Dendritic cell treated with granulocyte-macrophage colony-stimulating factor and Interleukin-4, amounts not matched to agents 40 ng/mL and 50 ng/mL, for 4 days (primary cell): ENCODE measurements at regions not wholly inside any gene's neighbourhood (a gene's known extent, or its start where the extent isn't known, plus 50 kb on each side); places are given as distances from the start of the nearest gene placed in this dataset.

Experiments used
- H3K27ac Mint-ChIP-seq: one replicate; pipeline ENCODE4 v1.8.0; 2022; ENCODE audit warnings: mild to moderate bottlenecking, mixed read lengths
- H3K27me3 Mint-ChIP-seq: one replicate; pipeline ENCODE4 v1.8.0; 2022; ENCODE audit warnings: mild to moderate bottlenecking, mixed read lengths
- H3K36me3 Mint-ChIP-seq: one replicate; pipeline ENCODE4 v1.8.0; 2022; ENCODE audit warnings: low read depth, mixed read lengths
- H3K4me1 Mint-ChIP-seq: one replicate; pipeline ENCODE4 v1.8.0; 2022; ENCODE audit warnings: low read depth, mixed read lengths
- H3K4me3 Mint-ChIP-seq: one replicate; pipeline ENCODE4 v1.8.0; 2022; ENCODE audit warnings: mild to moderate bottlenecking, moderate library complexity, mixed read lengths
- H3K9me3 Mint-ChIP-seq: one replicate; pipeline ENCODE4 v1.8.0; 2022; ENCODE audit warnings: mixed read lengths
- intact Hi-C: fragments of 100-400 bp; cut with micrococcal nuclease; formaldehyde crosslinking; loops from one replicate; pipeline ENCODE4 v1.15.0; 2022

DNA sequence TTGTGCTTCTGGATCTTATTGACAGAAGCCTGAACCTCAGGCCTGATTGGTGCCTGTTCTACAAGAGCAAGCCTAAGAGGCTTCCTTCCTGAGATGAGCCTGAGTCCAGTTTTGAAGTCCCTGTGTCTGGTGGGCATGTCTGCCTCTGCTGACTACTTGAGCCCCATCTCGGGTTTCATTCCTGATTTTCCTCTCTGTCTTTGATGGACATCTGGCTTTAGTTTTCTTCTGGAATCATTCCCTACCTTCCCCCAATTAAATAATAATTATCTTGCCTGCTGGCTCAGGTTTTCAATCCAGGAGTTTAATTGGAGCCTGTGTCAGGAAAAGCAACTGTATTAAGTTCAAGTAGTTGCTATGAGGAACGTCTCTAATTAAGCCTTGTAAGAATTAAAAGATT lies 135.5 kb upstream of the MC4R start:
- H3K36me3 Mint-ChIP-seq: no peaks in the 10 kb centered on the region
- H3K4me3 Mint-ChIP-seq: no peak overlapping the region
- H3K27me3 Mint-ChIP-seq: no peaks in the 10 kb centered on the region
- no peaks in the 10 kb centered on the region for H3K4me1 Mint-ChIP-seq
- intact Hi-C loops: no loop called here
- no peak overlapping the region for H3K27ac Mint-ChIP-seq
- no peaks in the 10 kb centered on the region for H3K9me3 Mint-ChIP-seq

GRCh38 chr18:60534538-60534937 lies 162.0 kb upstream of the MC4R start:
- Mint-ChIP-seq H3K27ac (no peak overlapping the region), H3K9me3 (no peaks in the 10 kb centered on the region), H3K4me1 (no peaks in the 10 kb centered on the region), H3K4me3 (no peak overlapping the region), H3K27me3 (no peaks in the 10 kb centered on the region), H3K36me3 (no peaks in the 10 kb centered on the region)
- intact Hi-C loops: no loop called here

DNA sequence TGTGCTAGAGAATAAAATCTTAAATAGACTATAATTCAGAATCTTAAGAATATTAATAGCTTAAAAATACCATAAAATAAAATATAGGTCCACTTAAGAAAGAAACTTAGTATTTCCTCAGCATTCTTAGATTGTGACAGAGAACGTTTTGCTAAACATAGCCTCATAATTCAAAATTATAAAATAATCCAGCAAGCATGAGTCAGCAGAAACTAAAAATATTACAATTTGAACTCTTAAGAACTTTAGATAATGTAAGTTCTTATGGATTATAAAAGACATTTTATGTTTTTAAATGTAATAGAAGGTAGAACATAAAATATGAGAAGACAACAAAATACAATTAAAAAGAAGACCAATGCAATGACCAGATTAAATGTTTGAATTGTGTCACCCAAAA lies 164.5 kb upstream of the MC4R start:
- H3K4me1 Mint-ChIP-seq: no peaks in the 10 kb centered on the region
- H3K4me3 Mint-ChIP-seq: no peak overlapping the region
- H3K36me3 Mint-ChIP-seq: no peaks in the 10 kb centered on the region
- H3K27ac Mint-ChIP-seq: no peak overlapping the region
- intact Hi-C loops: no loop called here
- no peaks in the 10 kb centered on the region for H3K27me3 Mint-ChIP-seq
- H3K9me3 Mint-ChIP-seq: no peaks in the 10 kb centered on the region

- Mint-ChIP-seq H3K36me3 (no peaks in the 10 kb centered on the region), H3K9me3 (no peaks in the 10 kb centered on the region), H3K27me3 (no peaks in the 10 kb centered on the region), H3K27ac (no peak overlapping the region), H3K4me3 (no peak overlapping the region), H3K4me1 (no peaks in the 10 kb centered on the region)
- intact Hi-C loops: no loop called here
Measured at GRCh38 chr18:60538891-60539290, 166.3 kb upstream of the MC4R start.

DNA sequence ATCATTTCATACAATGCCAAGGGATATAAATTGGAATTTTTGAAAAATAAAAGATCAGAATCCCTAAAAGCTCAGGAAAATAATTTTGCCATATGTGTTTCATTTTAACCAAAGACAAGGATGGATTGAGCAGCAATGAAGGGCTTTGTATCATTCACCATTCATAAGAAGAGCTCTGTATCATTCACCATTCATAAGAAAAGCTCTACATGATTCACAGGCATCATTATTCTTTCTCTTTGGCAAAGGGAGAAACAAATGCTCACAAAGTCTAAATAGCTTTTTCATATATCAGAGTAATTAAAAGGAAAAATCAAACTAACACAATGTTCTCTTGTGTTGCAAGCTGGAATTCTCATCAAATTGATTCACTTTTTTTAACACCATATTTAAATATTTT lies 169.1 kb upstream of the MC4R start:
- intact Hi-C loops: no loop called here
- Mint-ChIP-seq H3K27ac (no peak overlapping the region), H3K4me3 (no peak overlapping the region), H3K9me3 (no peaks in the 10 kb centered on the region), H3K27me3 (no peaks in the 10 kb centered on the region), H3K4me1 (no peaks in the 10 kb centered on the region), H3K36me3 (no peaks in the 10 kb centered on the region)

- intact Hi-C loops: no loop called here
- H3K4me3 Mint-ChIP-seq: no peak overlapping the region
- H3K36me3 Mint-ChIP-seq: no peaks in the 10 kb centered on the region
- no peaks in the 10 kb centered on the region for H3K27me3 Mint-ChIP-seq
- no peaks in the 10 kb centered on the region for H3K9me3 Mint-ChIP-seq
- H3K27ac Mint-ChIP-seq: no peak overlapping the region
- no peaks in the 10 kb centered on the region for H3K4me1 Mint-ChIP-seq
Measured at GRCh38 chr18:60543646-60544045, 171.1 kb upstream of the MC4R start.

DNA sequence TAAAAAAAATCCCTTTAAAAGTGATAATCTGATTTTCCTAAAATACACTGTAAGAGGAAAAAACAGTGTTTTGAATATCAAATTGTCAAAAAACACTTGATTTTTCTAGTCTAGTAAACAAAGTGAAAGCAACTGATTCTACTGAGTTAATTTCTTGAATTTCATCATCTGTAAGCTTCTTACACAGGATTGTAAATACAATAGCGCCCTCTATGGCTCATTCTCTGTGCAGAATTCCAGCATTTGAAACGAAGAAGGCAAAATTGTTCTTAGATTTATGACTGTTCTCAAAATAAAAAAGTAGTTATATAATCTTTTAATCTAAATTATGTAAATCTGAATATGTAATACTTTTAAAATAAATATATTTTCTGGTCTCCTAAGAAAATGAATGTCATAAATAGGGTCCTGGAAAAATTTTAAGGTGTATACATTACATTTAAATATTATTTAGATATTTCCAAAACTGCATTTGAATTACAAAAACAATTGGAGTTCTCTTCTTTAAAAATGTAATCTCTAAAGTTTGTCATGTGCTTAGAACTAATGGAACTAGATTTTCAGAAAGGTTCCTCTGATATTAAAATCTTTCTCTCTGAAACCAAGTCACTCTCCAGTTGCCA lies 176.9 kb upstream of the MC4R start:
- Mint-ChIP-seq H3K4me1 (no peaks in the 10 kb centered on the region), H3K9me3 (no peaks in the 10 kb centered on the region), H3K36me3 (no peaks in the 10 kb centered on the region), H3K4me3 (no peak overlapping the region), H3K27ac (no peak overlapping the region), H3K27me3 (no peaks in the 10 kb centered on the region)
- intact Hi-C loops: loop anchor here (1.0 to 5.0 kb wide), 3 partner anchors 561 to 852 kb away; partner anchors contain the start of gene CCBE1

- H3K4me1 Mint-ChIP-seq: no peaks in the 10 kb centered on the region
- no peaks in the 10 kb centered on the region for H3K27me3 Mint-ChIP-seq
- H3K9me3 Mint-ChIP-seq: no peaks in the 10 kb centered on the region
- no peak overlapping the region for H3K27ac Mint-ChIP-seq
- no peaks in the 10 kb centered on the region for H3K36me3 Mint-ChIP-seq
- H3K4me3 Mint-ChIP-seq: no peak overlapping the region
- intact Hi-C loops: no loop called here
Measured at GRCh38 chr18:60552948-60553347, 180.4 kb upstream of the MC4R start.

GRCh38 chr18:60554967-60555366 lies 182.4 kb upstream of the MC4R start:
- Mint-ChIP-seq H3K4me3 (no peak overlapping the region), H3K27ac (no peak overlapping the region), H3K9me3 (no peaks in the 10 kb centered on the region), H3K36me3 (no peaks in the 10 kb centered on the region), H3K4me1 (no peaks in the 10 kb centered on the region), H3K27me3 (no peaks in the 10 kb centered on the region)
- intact Hi-C loops: no loop called here

GRCh38 chr18:60555625-60556024 lies 183.1 kb upstream of the MC4R start:
- Mint-ChIP-seq H3K36me3 (no peaks in the 10 kb centered on the region), H3K4me1 (no peaks in the 10 kb centered on the region)
- intact Hi-C loops: no loop called here

GRCh38 chr18:60556326-60556725 lies 183.8 kb upstream of the MC4R start:
- Mint-ChIP-seq H3K36me3 (no peaks in the 10 kb centered on the region), H3K27me3 (no peaks in the 10 kb centered on the region), H3K27ac (no peak overlapping the region), H3K9me3 (no peaks in the 10 kb centered on the region), H3K4me3 (no peak overlapping the region), H3K4me1 (no peaks in the 10 kb centered on the region)
- intact Hi-C loops: no loop called here

More at GRCh38 chr18:60555625-60556024, 183.1 kb upstream of the MC4R start:
- Mint-ChIP-seq H3K27me3 (no peaks in the 10 kb centered on the region), H3K9me3 (no peaks in the 10 kb centered on the region), H3K27ac (no peak overlapping the region), H3K4me3 (no peak overlapping the region)

DNA sequence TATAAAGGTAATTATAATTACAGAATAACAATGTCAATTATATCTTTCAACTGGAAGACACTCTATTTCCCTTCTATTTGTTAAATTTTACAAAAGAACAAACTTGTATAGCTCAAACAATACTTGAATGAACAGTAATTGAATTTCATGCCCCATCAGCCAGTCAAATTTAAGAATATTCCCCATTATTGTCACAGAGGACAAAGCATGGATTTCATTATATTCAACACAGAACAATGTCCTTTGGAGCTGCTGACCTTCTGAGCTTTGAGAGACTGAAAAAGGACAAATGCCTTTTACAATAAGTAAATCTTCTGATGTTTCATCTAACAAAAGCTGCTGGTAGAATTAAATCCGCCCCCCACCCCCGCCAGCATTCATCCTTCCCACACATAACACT lies 187.5 kb upstream of the MC4R start:
- H3K4me1 Mint-ChIP-seq: no peaks in the 10 kb centered on the region
- H3K36me3 Mint-ChIP-seq: no peaks in the 10 kb centered on the region
- H3K27me3 Mint-ChIP-seq: no peaks in the 10 kb centered on the region
- intact Hi-C loops: no loop called here
- H3K27ac Mint-ChIP-seq: no peak overlapping the region
- H3K9me3 Mint-ChIP-seq: no peaks in the 10 kb centered on the region
- no peak overlapping the region for H3K4me3 Mint-ChIP-seq

GRCh38 chr18:60563082-60563481 lies 190.5 kb upstream of the MC4R start:
- intact Hi-C loops: no loop called here
- H3K36me3 Mint-ChIP-seq: no peaks in the 10 kb centered on the region
- H3K9me3 Mint-ChIP-seq: no peaks in the 10 kb centered on the region
- no peaks in the 10 kb centered on the region for H3K27me3 Mint-ChIP-seq
- H3K4me1 Mint-ChIP-seq: no peaks in the 10 kb centered on the region
- H3K27ac Mint-ChIP-seq: no peak overlapping the region
- no peak overlapping the region for H3K4me3 Mint-ChIP-seq

- Mint-ChIP-seq H3K9me3 (no peaks in the 10 kb centered on the region), H3K4me3 (no peak overlapping the region), H3K4me1 (no peaks in the 10 kb centered on the region), H3K27ac (no peak overlapping the region), H3K27me3 (no peaks in the 10 kb centered on the region), H3K36me3 (no peaks in the 10 kb centered on the region)
- intact Hi-C loops: no loop called here
Measured at GRCh38 chr18:60568220-60568619, 195.6 kb upstream of the MC4R start.

DNA sequence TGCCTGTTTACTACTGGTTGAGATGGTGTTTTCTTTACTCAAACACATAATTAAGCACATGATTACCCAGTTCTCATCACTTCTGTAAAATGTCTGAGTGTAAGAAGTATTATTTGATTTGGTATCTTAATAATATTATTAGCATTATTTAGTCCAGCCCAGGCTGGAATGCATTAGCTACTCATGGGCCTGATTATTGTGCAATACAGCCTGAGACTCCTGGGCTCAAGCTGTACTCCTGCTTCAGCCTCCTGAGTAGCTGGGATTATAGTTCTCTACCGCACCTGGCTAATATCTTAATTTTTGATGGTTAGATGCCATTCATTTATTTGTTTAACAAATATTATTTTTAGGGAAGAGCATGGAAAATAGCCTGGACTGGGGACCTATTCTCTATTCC lies 197.6 kb upstream of the MC4R start:
- Mint-ChIP-seq H3K27ac (no peak overlapping the region), H3K9me3 (no peaks in the 10 kb centered on the region), H3K36me3 (no peaks in the 10 kb centered on the region), H3K4me1 (no peaks in the 10 kb centered on the region), H3K27me3 (no peaks in the 10 kb centered on the region), H3K4me3 (no peak overlapping the region)
- intact Hi-C loops: no loop called here
